IPS-NIHi7 (cell line): ENCODE measurements at regions not wholly inside any gene's neighbourhood (a gene's known extent, or its start where the extent isn't known, plus 50 kb on each side); places are given as distances from the start of the nearest gene placed in this dataset.

Experiments used
- DNase-seq: peaks from one replicate; pipeline ENCODE4 v3.0.0; 2012; ENCODE audit warnings: mixed read lengths; ENCODE audit errors: extremely low spot score

GRCh38 chr1:238562341-238562740 is 671.6 kb upstream of the ZP4 start:
- DNase-seq, result no peak

- DNase-seq, result no peak
These were observed 668.0 kb upstream of the ZP4 start for GRCh38 chr1:238558746-238559145.

GRCh38 chr1:238558156-238558555 is 667.4 kb upstream of the ZP4 start:
- DNase-seq, result no peak

GRCh38 chr1:238552271-238552670 is 661.5 kb upstream of the ZP4 start:
- no peak for DNase-seq

GRCh38 chr1:238549137-238549536 is 658.4 kb upstream of the ZP4 start:
- no peak for DNase-seq

GRCh38 chr1:238546118-238546517 is 655.4 kb upstream of the ZP4 start:
- DNase-seq, result no peak

GRCh38 chr1:238537641-238538040 is 646.9 kb upstream of the ZP4 start:
- no peak for DNase-seq

- no peak for DNase-seq
These were observed 639.6 kb upstream of the ZP4 start for GRCh38 chr1:238530209-238530851.

- no peak for DNase-seq
These were observed 627.0 kb upstream of the ZP4 start for GRCh38 chr1:238517711-238518110.

GRCh38 chr1:238501290-238501689 is 610.6 kb upstream of the ZP4 start:
- DNase-seq, result no peak

GRCh38 chr1:238499021-238499420 is 608.3 kb upstream of the ZP4 start:
- DNase-seq, result no peak

GRCh38 chr1:238492271-238492670 is 601.5 kb upstream of the ZP4 start:
- no peak for DNase-seq

GRCh38 chr1:238491265-238491664 is 600.5 kb upstream of the ZP4 start:
- no peak for DNase-seq

- no peak for DNase-seq
These were observed 598.3 kb upstream of the ZP4 start for GRCh38 chr1:238489006-238489405.

GRCh38 chr1:238488401-238488800 is 597.7 kb upstream of the ZP4 start:
- DNase-seq, result no peak

- no peak for DNase-seq
These were observed 597.2 kb upstream of the ZP4 start for GRCh38 chr1:238487931-238488330.

- DNase-seq, result no peak
These were observed 595.1 kb upstream of the ZP4 start for GRCh38 chr1:238485912-238486209.

GRCh38 chr1:238485057-238485911 is 594.6 kb upstream of the ZP4 start:
- no peak for DNase-seq

GRCh38 chr1:238484121-238484520 is 593.4 kb upstream of the ZP4 start:
- no peak for DNase-seq

- DNase-seq, result no peak
These were observed 586.1 kb upstream of the ZP4 start for GRCh38 chr1:238476841-238477240.

GRCh38 chr1:238475712-238476111 is 585.0 kb upstream of the ZP4 start:
- no peak for DNase-seq

- DNase-seq, result no peak
These were observed 583.5 kb upstream of the ZP4 start for GRCh38 chr1:238474263-238474662.

GRCh38 chr1:238469146-238469631 is 578.5 kb upstream of the ZP4 start:
- no peak for DNase-seq
